Brain microvascular endothelial cell (primary cell): ENCODE measurements at regions not wholly inside any gene's neighbourhood (a gene's known extent, or its start where the extent isn't known, plus 50 kb on each side); places are given as distances from the start of the nearest gene placed in this dataset.
A peak's percentile ranks its signal among the peaks of the same experiment; 100 is the strongest.

Source experiments
- DNase-seq: peaks from one replicate; pipeline ENCODE4 v3.0.0-alpha.2; 2020
- H3K27ac ChIP-seq: fragments of 250-450 bp; sonication (Bioruptor Pico); 2 replicates; pipeline ENCODE4 v1.5.1; 2020; ENCODE audit warnings: mild to moderate bottlenecking, moderate library complexity
- H3K27me3 ChIP-seq: fragments of 250-450 bp; sonication (Bioruptor Pico); replicated peaks from 2 replicates; pipeline ENCODE4 v1.5.1; 2020; ENCODE audit warnings: mild to moderate bottlenecking
- H3K36me3 ChIP-seq: fragments of 250-450 bp; sonication (Bioruptor Pico); replicated peaks from 2 replicates; pipeline ENCODE4 v1.5.1; 2020; ENCODE audit warnings: mild to moderate bottlenecking
- H3K4me3 ChIP-seq: 2 replicates; pipeline ENCODE4 v1.5.1; 2011; ENCODE audit warnings: low read depth, mild to moderate bottlenecking, control low read depth, low read length, moderate library complexity
- in situ Hi-C: cut with HindIII; loops from 2 replicates; pipeline ENCODE4 v1.10.0; 2017; ENCODE audit warnings: low sequenced_read_pairs, low pct_ligation_motif_present
- TF ChIP-seq, protein P1 (sequence below): IDR thresholded peaks from 2 replicates; pipeline ENCODE4 v1.5.1; 2011; ENCODE audit warnings: low read depth, mild to moderate bottlenecking, moderate library complexity, low read length, control low read depth, inconsistent platforms; ENCODE audit errors: missing control alignments

DNA sequence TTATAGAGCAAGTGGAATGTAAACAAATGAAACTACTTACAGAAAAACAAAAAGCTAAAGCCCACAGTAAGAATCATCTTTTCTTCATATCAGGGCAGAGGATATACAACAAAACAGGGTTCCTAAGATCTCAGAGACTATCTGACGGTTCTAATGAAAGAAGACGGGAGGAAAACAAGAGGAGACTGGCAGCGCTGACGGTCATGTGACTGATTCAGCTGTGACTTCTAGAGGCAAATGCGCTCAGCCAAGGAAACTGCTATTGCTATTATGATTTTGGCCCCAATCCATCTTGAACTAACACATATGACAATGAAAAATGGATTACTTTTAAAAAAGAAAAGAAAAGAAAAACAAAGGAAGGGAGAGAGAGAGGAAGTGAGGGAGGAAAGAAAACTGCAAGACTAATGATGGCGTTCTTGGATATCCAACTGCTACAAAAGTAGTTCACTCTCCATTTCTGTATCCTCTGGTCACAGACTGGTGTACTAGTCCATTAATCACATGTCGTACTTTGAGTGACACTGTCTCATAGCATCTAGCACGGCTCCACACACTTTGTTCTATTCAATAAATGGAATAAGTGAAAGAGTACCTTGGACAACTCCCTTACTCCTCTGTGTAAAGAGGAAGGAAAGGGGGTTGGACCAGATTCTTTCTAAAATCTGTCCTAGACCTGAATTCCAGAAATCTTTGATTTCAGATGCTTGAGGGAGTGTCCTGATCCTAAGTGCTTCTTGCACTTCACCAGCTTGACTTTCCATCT lies 119.3 kb downstream of the DAD1 start:
- Histone ChIP-seq H3K27ac (no peak overlapping the region), H3K4me3 (no peak overlapping the region), H3K36me3 (no peaks in the 10 kb centered on the region), H3K27me3 (no peaks in the 10 kb centered on the region)
- in situ Hi-C loops: no loop called here
- DNase-seq: no peak
- TF ChIP-seq, protein P1, sequence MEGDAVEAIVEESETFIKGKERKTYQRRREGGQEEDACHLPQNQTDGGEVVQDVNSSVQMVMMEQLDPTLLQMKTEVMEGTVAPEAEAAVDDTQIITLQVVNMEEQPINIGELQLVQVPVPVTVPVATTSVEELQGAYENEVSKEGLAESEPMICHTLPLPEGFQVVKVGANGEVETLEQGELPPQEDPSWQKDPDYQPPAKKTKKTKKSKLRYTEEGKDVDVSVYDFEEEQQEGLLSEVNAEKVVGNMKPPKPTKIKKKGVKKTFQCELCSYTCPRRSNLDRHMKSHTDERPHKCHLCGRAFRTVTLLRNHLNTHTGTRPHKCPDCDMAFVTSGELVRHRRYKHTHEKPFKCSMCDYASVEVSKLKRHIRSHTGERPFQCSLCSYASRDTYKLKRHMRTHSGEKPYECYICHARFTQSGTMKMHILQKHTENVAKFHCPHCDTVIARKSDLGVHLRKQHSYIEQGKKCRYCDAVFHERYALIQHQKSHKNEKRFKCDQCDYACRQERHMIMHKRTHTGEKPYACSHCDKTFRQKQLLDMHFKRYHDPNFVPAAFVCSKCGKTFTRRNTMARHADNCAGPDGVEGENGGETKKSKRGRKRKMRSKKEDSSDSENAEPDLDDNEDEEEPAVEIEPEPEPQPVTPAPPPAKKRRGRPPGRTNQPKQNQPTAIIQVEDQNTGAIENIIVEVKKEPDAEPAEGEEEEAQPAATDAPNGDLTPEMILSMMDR: no peak

DNA sequence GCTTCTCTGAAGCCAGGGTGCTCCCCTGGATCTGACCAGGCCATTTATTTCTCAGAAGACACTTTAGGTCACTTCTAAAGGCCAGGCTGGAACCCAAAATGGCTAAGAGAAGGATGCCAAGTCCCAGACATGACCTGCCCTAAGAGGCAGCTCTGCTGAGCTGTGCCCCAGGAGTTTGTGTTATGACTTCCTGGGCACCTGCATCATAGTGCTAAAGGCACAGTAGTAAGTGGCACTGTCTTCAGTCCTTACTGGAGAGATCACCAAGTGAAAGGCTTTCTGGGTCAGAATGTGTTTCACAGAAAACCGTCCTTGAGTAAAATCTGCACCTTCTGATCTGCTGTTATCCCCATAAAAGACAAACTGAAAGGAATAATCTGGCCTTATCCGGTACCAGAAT lies 120.2 kb downstream of the DAD1 start:
- Histone ChIP-seq H3K27me3 (no peaks in the 10 kb centered on the region), H3K27ac (no peak overlapping the region), H3K36me3 (no peaks in the 10 kb centered on the region), H3K4me3 (no peak overlapping the region)
- in situ Hi-C loops: no loop called here
- TF ChIP-seq, protein P1: no peak
- no peak for DNase-seq

- TF ChIP-seq, protein P1: no peak
- peak; percentile 54 for DNase-seq
- Histone ChIP-seq H3K27me3 (no peaks in the 10 kb centered on the region), H3K27ac (no peak overlapping the region), H3K36me3 (no peaks in the 10 kb centered on the region), H3K4me3 (no peak overlapping the region)
- in situ Hi-C loops: no loop called here
These were observed 122.5 kb downstream of the DAD1 start for GRCh38 chr14:22466491-22466890.

DNA sequence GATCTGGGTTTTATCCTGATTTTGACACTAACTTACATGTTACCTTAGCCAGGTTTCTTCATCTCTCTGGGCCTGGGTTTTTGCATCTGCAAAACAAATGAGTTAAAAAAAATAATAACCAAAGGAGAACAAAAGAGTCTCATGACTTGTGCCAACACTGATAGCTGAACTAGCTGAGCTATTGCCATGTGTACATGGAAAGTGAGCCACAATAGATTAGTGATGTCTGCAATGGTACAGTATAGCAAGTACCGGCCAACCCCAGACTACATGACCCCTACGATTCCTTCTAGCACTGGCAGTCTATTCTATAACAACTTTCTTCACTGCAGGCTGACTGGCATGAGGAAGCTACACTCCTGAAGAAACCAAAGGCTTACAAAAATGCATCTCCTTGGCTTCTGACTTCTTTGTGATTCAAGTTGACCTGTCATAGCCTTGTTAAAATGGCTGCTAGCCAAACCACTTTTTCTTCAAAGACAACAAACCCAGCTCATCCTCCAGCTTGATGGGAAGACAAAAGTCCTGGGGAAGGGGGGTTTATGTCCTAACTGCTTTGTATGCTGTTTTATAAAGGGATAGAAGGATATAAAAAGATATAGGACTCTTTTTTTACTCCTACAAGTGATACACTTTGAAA lies 123.7 kb downstream of the DAD1 start:
- TF ChIP-seq, protein P1: no peak
- in situ Hi-C loops: no loop called here
- no peak overlapping the region for H3K4me3 ChIP-seq
- no peaks in the 10 kb centered on the region for H3K36me3 ChIP-seq
- H3K27me3 ChIP-seq: no peaks in the 10 kb centered on the region
- peak; percentile 24 for DNase-seq
- H3K27ac ChIP-seq: no peak overlapping the region

GRCh38 chr14:22464422-22465142 lies 124.4 kb downstream of the DAD1 start:
- in situ Hi-C loops: no loop called here
- H3K27ac ChIP-seq: no peak overlapping the region

More at GRCh38 chr14:22464422-22465142, 124.4 kb downstream of the DAD1 start:
- Histone ChIP-seq H3K36me3 (no peaks in the 10 kb centered on the region), H3K4me3 (no peak overlapping the region), H3K27me3 (no peaks in the 10 kb centered on the region)
- DNase-seq: no peak
- TF ChIP-seq, protein P1: no peak
